Liver (tissue), 8 donors: ENCODE measurements at regions not wholly inside any gene's neighbourhood (a gene's known extent, or its start where the extent isn't known, plus 50 kb on each side); places are given as distances from the start of the nearest gene placed in this dataset.

Source experiments
- DNase-seq: peaks from one replicate; pipeline ENCODE4 v3.0.0-alpha.2; 2017; ENCODE audit warnings: low spot score
- H3K27ac ChIP-seq, 2 donors: one replicate each; pipeline ENCODE4 v1.7.0; 2013; ENCODE audit warnings: inconsistent platforms in 2 of 2, low read length in 2 of 2, control low read depth in 1 of 2, low read depth in 1 of 2, mild to moderate bottlenecking in 1 of 2
- H3K27me3 ChIP-seq, 4 donors: one replicate each; pipeline versions ENCODE4 v1.6.1 to v1.7.0; 2013; ENCODE audit warnings: low read length in 3 of 4, inconsistent platforms in 1 of 4, mild to moderate bottlenecking in 1 of 4, moderate library complexity in 1 of 4; ENCODE audit not compliant: control insufficient read depth in 4 of 4, insufficient read depth in 4 of 4
- H3K36me3 ChIP-seq, 4 donors: one replicate each; pipeline versions ENCODE4 v1.6.1 to v1.7.0; 2013; ENCODE audit warnings: low read length in 3 of 4, mild to moderate bottlenecking in 3 of 4, low read depth in 1 of 4, moderate library complexity in 1 of 4; ENCODE audit not compliant: control insufficient read depth in 4 of 4, insufficient read depth in 3 of 4
- H3K4me1 ChIP-seq, 4 donors: one replicate each; pipeline versions ENCODE4 v1.6.1 to v1.7.0; 2013; ENCODE audit warnings: low read length in 3 of 4, mild to moderate bottlenecking in 3 of 4, moderate library complexity in 1 of 4; ENCODE audit not compliant: control insufficient read depth in 4 of 4, insufficient read depth in 4 of 4
- H3K4me3 ChIP-seq, 3 donors: one replicate each; pipeline versions ENCODE4 v1.6.1 to v1.7.0; 2013; ENCODE audit warnings: low read length in 3 of 3, control low read depth in 1 of 3, low read depth in 1 of 3, mild to moderate bottlenecking in 1 of 3
- H3K9ac ChIP-seq, 2 donors: one replicate each; pipeline ENCODE4 v1.7.0; 2013; ENCODE audit warnings: low read length in 2 of 2, mild to moderate bottlenecking in 2 of 2, moderate library complexity in 2 of 2, control low read depth in 1 of 2, low read depth in 1 of 2
- H3K9me3 ChIP-seq, 4 donors: one replicate each; pipeline versions ENCODE4 v1.6.1 to v1.7.0; 2013; ENCODE audit warnings: low read length in 3 of 4; ENCODE audit not compliant: control insufficient read depth in 4 of 4
- ATF3 ChIP-seq: IDR thresholded peaks from 2 replicates; pipeline ENCODE4 v1.6.1; 2016; ENCODE audit warnings: antibody characterized with exemption
- CTCF ChIP-seq: fragments of 150-350 bp; IDR thresholded peaks from 2 replicates; pipeline ENCODE4 v1.5.1; 2017; ENCODE audit warnings: improper control_type of control experiment, low read depth, low read length; ENCODE audit not compliant: missing input control
- FOXA1 ChIP-seq: IDR thresholded peaks from 2 replicates; pipeline ENCODE4 v1.6.1; 2016; ENCODE audit warnings: antibody characterized with exemption
- FOXA2 ChIP-seq: IDR thresholded peaks from 2 replicates; pipeline ENCODE4 v1.6.1; 2016; ENCODE audit warnings: antibody characterized with exemption
- GABPA ChIP-seq, 2 donors: IDR thresholded peaks in 1 of 2; conservative IDR thresholded peaks in 1 of 2; 2 replicates each; pipeline ENCODE4 v1.6.1; 2016; ENCODE audit warnings: antibody characterized with exemption in 2 of 2, mild to moderate bottlenecking in 1 of 2, moderate library complexity in 1 of 2
- HNF4A ChIP-seq, 2 donors: conservative IDR thresholded peaks; 2 replicates each; pipeline ENCODE4 v1.6.1; 2016; ENCODE audit warnings: antibody characterized with exemption in 2 of 2, mild to moderate bottlenecking in 2 of 2
- HNF4G ChIP-seq: IDR thresholded peaks from 2 replicates; pipeline ENCODE4 v1.6.1; 2016; ENCODE audit warnings: antibody characterized with exemption
- MAX ChIP-seq: IDR thresholded peaks from 2 replicates; pipeline ENCODE4 v1.6.1; 2016; ENCODE audit warnings: antibody characterized with exemption
- NR2F2 ChIP-seq: IDR thresholded peaks from 2 replicates; pipeline ENCODE4 v1.6.1; 2016; ENCODE audit warnings: antibody characterized with exemption
- RAD21 ChIP-seq, 2 donors: IDR thresholded peaks; 2 replicates each; pipeline ENCODE4 v1.6.1; 2016; ENCODE audit warnings: antibody characterized with exemption in 2 of 2, mild to moderate bottlenecking in 2 of 2
- REST ChIP-seq: IDR thresholded peaks from 2 replicates; pipeline ENCODE4 v1.6.1; 2016; ENCODE audit warnings: antibody characterized with exemption, mild to moderate bottlenecking
- RXRA ChIP-seq, 2 donors: IDR thresholded peaks; 2 replicates each; pipeline ENCODE4 v1.6.1; 2017 to 2018; ENCODE audit warnings: antibody characterized with exemption in 2 of 2, mild to moderate bottlenecking in 1 of 2
- SP1 ChIP-seq: IDR thresholded peaks from 2 replicates; pipeline ENCODE4 v1.6.1; 2018; ENCODE audit warnings: antibody characterized with exemption, mild to moderate bottlenecking
- TAF1 ChIP-seq: conservative IDR thresholded peaks from 2 replicates; pipeline ENCODE4 v1.6.1; 2016; ENCODE audit warnings: antibody characterized with exemption, mild to moderate bottlenecking
- YY1 ChIP-seq: IDR thresholded peaks from 2 replicates; pipeline ENCODE4 v1.6.1; 2016; ENCODE audit warnings: antibody characterized with exemption, mild to moderate bottlenecking
- ZBTB33 ChIP-seq: IDR thresholded peaks from 2 replicates; pipeline ENCODE4 v1.6.1; 2016; ENCODE audit warnings: antibody characterized with exemption
- WGBS: extraction: QIAGEN DNeasy Blood & Tissue Kit; methylation state at CpG from one replicate; pipeline ENCODE4 v1.1.7; 2013; 5-methylcytosine and 5-hydroxymethylcytosine counted together
- donor health status: healthy.
- donor health status: healthy.
- donor health status: healthy.
- donor health status: healthy.
- donor health status: healthy.

- H3K9ac ChIP-seq: no peak overlapping the region
- 90% methylated on average over 3 of the region's 3 CpGs for WGBS
- no peak for DNase-seq
These were observed 79.0 kb upstream of the SCIN start for GRCh38 chr7:12491526-12491925.

More at GRCh38 chr7:12491526-12491925, 79.0 kb upstream of the SCIN start:
- H3K27me3 ChIP-seq: no peaks in the 10 kb centered on the region
- H3K27ac ChIP-seq: no peak overlapping the region
- no peaks in the 10 kb centered on the region for H3K9me3 ChIP-seq
- no peaks in the 10 kb centered on the region for H3K4me1 ChIP-seq
- no peaks in the 10 kb centered on the region for H3K36me3 ChIP-seq
- no peak overlapping the region for H3K4me3 ChIP-seq
- TF ChIP-seq HNF4A (conservative IDR thresholded peaks at IDR 0.05) (no peak), FOXA2 (no peak), YY1 (no peak), ATF3 (no peak), NR2F2 (no peak), RAD21 (IDR thresholded peaks at IDR 0.05) (no peak), REST (no peak), RXRA (IDR thresholded peaks at IDR 0.05) (no peak), CTCF (no peak), TAF1 (no peak), FOXA1 (no peak), GABPA (IDR thresholded peaks at IDR 0.05 in 1 of 2, conservative IDR thresholded peaks at IDR 0.05 in 1 of 2) (no peak), ZBTB33 (no peak), HNF4G (no peak), MAX (no peak), SP1 (no peak)
